Right lobe of liver (tissue), 4 donors: ENCODE measurements at regions not wholly inside any gene's neighbourhood (a gene's known extent, or its start where the extent isn't known, plus 50 kb on each side); places are given as distances from the start of the nearest gene placed in this dataset.

Experiments
- CTCF ChIP-seq, 4 donors: fragments of 200-600 bp in 3 of 4; fragments of 450-650 bp in 1 of 4; IDR thresholded peaks; one replicate each; pipeline versions ENCODE4 v1.5.1 to v1.8.0; 2016 to 2022; ENCODE audit warnings: antibody characterized with exemption in 4 of 4, mild to moderate bottlenecking in 2 of 4
- POLR2A ChIP-seq: fragments of 450-650 bp; IDR thresholded peaks from one replicate; pipeline ENCODE4 v1.6.1; 2017; ENCODE audit warnings: antibody characterized with exemption, mild to moderate bottlenecking
- donor health status: DM: no; HTN: no; CAD: no.
- donor health status: DM: no; HTN: no; CAD: no.
- donor health status: DM: no; HTN: yes; CAD: no.

GRCh38 chr4:151472711-151473110 is 63.7 kb downstream of the FHIP1A start:
- TF ChIP-seq CTCF (IDR thresholded peaks at IDR 0.05), result no peak
- no peak for TF ChIP-seq POLR2A
